HCT116 (cell line): ENCODE measurements at regions not wholly inside any gene's neighbourhood (a gene's known extent, or its start where the extent isn't known, plus 50 kb on each side); places are given as distances from the start of the nearest gene placed in this dataset.

Experiments
- EZH2 ChIP-seq: fragments of 200-600 bp; sonication (generic); IDR thresholded peaks from 2 replicates; pipeline ENCODE4 v1.6.1; 2017; ENCODE audit warnings: antibody characterized with exemption, mixed run types
- POLR2A ChIP-seq: IDR thresholded peaks from 2 replicates; pipeline ENCODE4 v1.7.0; 2011; ENCODE audit warnings: borderline replicate concordance; ENCODE audit not compliant: insufficient read depth, insufficient read length; ENCODE audit errors: extremely low read depth
- RAD21 ChIP-seq: IDR thresholded peaks from 2 replicates; pipeline ENCODE4 v1.6.1; 2012; ENCODE audit warnings: low read depth, mild to moderate bottlenecking
- TF ChIP-seq, protein P1 (sequence below): IDR thresholded peaks from 2 replicates; pipeline ENCODE4 v1.6.1; 2012
- TF ChIP-seq, protein P2 (sequence below), 3 experiments: fragments of 200-600 bp in 1 of 3; sonication (generic) in 1 of 3; IDR thresholded peaks in 2 of 3; conservative IDR thresholded peaks in 1 of 3; 2 replicates each; pipeline ENCODE4 v1.5.1; 2012 to 2017; ENCODE audit warnings: low read depth in 2 of 3, low read length in 2 of 3, antibody characterized with exemption in 1 of 3, borderline replicate concordance in 1 of 3, control low read depth in 1 of 3, mild to moderate bottlenecking in 1 of 3, mixed read lengths in 1 of 3, mixed run types in 1 of 3, moderate library complexity in 1 of 3; ENCODE audit not compliant: insufficient read depth in 1 of 3
- TF ChIP-seq, protein P3 (sequence below): IDR thresholded peaks from 2 replicates; pipeline ENCODE4 v1.6.1; 2012; ENCODE audit warnings: low read depth

GRCh38 chr1:98172578-98172977 lies 251.7 kb upstream of the DPYD start:
- TF ChIP-seq, protein P1, sequence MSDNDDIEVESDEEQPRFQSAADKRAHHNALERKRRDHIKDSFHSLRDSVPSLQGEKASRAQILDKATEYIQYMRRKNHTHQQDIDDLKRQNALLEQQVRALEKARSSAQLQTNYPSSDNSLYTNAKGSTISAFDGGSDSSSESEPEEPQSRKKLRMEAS, result no peak
- no peak for TF ChIP-seq POLR2A
- TF ChIP-seq, protein P2, sequence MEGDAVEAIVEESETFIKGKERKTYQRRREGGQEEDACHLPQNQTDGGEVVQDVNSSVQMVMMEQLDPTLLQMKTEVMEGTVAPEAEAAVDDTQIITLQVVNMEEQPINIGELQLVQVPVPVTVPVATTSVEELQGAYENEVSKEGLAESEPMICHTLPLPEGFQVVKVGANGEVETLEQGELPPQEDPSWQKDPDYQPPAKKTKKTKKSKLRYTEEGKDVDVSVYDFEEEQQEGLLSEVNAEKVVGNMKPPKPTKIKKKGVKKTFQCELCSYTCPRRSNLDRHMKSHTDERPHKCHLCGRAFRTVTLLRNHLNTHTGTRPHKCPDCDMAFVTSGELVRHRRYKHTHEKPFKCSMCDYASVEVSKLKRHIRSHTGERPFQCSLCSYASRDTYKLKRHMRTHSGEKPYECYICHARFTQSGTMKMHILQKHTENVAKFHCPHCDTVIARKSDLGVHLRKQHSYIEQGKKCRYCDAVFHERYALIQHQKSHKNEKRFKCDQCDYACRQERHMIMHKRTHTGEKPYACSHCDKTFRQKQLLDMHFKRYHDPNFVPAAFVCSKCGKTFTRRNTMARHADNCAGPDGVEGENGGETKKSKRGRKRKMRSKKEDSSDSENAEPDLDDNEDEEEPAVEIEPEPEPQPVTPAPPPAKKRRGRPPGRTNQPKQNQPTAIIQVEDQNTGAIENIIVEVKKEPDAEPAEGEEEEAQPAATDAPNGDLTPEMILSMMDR (IDR thresholded peaks at IDR 0.05 in 2 of 3, conservative IDR thresholded peaks at IDR 0.05 in 1 of 3; ENCODE audit: borderline replicate concordance in 1 of 3, insufficient read depth in 1 of 3, low read depth in 2 of 3, low read length in 2 of 3), result no peak
- no peak for TF ChIP-seq RAD21
- TF ChIP-seq, protein P3, sequence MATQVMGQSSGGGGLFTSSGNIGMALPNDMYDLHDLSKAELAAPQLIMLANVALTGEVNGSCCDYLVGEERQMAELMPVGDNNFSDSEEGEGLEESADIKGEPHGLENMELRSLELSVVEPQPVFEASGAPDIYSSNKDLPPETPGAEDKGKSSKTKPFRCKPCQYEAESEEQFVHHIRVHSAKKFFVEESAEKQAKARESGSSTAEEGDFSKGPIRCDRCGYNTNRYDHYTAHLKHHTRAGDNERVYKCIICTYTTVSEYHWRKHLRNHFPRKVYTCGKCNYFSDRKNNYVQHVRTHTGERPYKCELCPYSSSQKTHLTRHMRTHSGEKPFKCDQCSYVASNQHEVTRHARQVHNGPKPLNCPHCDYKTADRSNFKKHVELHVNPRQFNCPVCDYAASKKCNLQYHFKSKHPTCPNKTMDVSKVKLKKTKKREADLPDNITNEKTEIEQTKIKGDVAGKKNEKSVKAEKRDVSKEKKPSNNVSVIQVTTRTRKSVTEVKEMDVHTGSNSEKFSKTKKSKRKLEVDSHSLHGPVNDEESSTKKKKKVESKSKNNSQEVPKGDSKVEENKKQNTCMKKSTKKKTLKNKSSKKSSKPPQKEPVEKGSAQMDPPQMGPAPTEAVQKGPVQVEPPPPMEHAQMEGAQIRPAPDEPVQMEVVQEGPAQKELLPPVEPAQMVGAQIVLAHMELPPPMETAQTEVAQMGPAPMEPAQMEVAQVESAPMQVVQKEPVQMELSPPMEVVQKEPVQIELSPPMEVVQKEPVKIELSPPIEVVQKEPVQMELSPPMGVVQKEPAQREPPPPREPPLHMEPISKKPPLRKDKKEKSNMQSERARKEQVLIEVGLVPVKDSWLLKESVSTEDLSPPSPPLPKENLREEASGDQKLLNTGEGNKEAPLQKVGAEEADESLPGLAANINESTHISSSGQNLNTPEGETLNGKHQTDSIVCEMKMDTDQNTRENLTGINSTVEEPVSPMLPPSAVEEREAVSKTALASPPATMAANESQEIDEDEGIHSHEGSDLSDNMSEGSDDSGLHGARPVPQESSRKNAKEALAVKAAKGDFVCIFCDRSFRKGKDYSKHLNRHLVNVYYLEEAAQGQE, result no peak
- TF ChIP-seq EZH2, result no peak
